ENCODE measurements at regions not wholly inside any gene's neighbourhood (a gene's known extent, or its start where the extent isn't known, plus 50 kb on each side); places are given as distances from the start of the nearest gene placed in this dataset.
"Not testable (repeated sequence)": the region's sequence is repeated elsewhere in the genome, so short reads cannot be mapped to it uniquely, and the experiment has no call there.

DNA sequence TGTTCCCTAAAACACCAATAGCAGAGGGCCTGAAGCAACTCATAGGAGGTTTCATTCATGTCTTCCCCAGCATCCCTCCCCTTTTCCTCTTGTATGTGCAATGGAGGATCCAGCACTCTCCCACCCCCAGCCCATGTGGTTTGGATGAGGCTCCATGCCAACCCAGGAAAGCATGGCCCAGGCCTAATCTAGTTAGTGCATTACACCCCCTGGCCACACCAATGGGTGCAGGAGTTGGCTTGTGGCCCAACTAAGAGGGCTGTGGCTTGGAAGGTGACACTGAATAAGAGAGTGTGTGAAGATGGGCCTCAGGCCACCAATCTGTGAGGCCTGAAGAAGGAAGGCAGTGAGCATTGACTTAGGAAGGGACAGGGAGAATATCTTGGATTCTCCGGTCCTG lies 70.8 kb upstream of the SMIM23 start:
- no peak for DNase-seq (ENCODE audit: low read depth)

- DNase-seq (ENCODE audit: low read depth): no peak
Measured at GRCh38 chr5:171715551-171715950, 70.1 kb upstream of the SMIM23 start.

DNA sequence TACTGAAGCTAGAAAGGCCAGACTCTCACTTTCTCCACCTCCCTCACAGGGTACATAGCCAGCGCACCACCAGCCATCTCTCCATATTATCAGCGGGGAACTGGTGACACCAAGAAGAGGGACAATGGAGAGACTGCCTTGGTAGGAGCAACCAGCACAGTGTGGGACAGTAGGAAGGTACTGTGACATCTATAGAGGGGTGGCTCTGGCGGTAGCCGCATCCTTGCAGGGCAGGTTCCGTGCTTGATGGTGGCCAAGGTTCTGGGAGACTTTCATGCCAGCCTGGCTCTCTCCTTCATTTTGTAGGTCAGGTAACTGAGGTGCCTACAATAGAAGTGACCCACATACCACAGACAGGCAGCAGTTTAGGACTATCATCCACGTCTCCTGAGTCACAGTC lies 65.5 kb upstream of the SMIM23 start:
- no peak for DNase-seq (ENCODE audit: low read depth)

GRCh38 chr5:171721464-171721863 lies 64.2 kb upstream of the SMIM23 start:
- DNase-seq (ENCODE audit: low read depth): no peak

- DNase-seq (ENCODE audit: low read depth): no peak
Measured at GRCh38 chr5:171724468-171725204, 61.0 kb upstream of the SMIM23 start.

- DNase-seq (ENCODE audit: low read depth): no peak
Measured at GRCh38 chr5:171725205-171725601, 60.4 kb upstream of the SMIM23 start.

- not testable (repeated sequence) for DNase-seq (ENCODE audit: low read depth)
Measured at GRCh38 chr5:171726819-171727218, 58.8 kb upstream of the SMIM23 start.

- no peak for DNase-seq (ENCODE audit: low read depth)
Measured at GRCh38 chr5:171728686-171729085, 56.9 kb upstream of the SMIM23 start.
